ENCODE measurements at regions not wholly inside any gene's neighbourhood (a gene's known extent, or its start where the extent isn't known, plus 50 kb on each side); places are given as distances from the start of the nearest gene placed in this dataset.

- no peak for DNase-seq (ENCODE audit: low read depth)
These were observed 276.1 kb upstream of the NEBL start for GRCh38 chr10:21172930-21173801.

- DNase-seq (ENCODE audit: low read depth) = no peak
These were observed 275.4 kb upstream of the NEBL start for GRCh38 chr10:21172542-21172929.

- no peak for DNase-seq (ENCODE audit: low read depth)
These were observed 274.9 kb upstream of the NEBL start for GRCh38 chr10:21171936-21172541.

GRCh38 chr10:21171197-21171935, 274.3 kb upstream of the NEBL start:
- no peak for DNase-seq (ENCODE audit: low read depth)

- no peak for DNase-seq (ENCODE audit: low read depth)
These were observed 273.1 kb upstream of the NEBL start for GRCh38 chr10:21170216-21170615.

GRCh38 chr10:21169271-21169670, 272.2 kb upstream of the NEBL start:
- DNase-seq (ENCODE audit: low read depth) = no peak

- no peak for DNase-seq (ENCODE audit: low read depth)
These were observed 270.3 kb upstream of the NEBL start for GRCh38 chr10:21167288-21168010.

GRCh38 chr10:21166557-21167287, 269.6 kb upstream of the NEBL start:
- DNase-seq (ENCODE audit: low read depth) = no peak

- no peak for DNase-seq (ENCODE audit: low read depth)
These were observed 268.4 kb upstream of the NEBL start for GRCh38 chr10:21165489-21165888.

- no peak for DNase-seq (ENCODE audit: low read depth)
These were observed 267.6 kb upstream of the NEBL start for GRCh38 chr10:21164687-21165086.

GRCh38 chr10:21162948-21163347, 265.8 kb upstream of the NEBL start:
- DNase-seq (ENCODE audit: low read depth) = no peak

- no peak for DNase-seq (ENCODE audit: low read depth)
These were observed 264.5 kb upstream of the NEBL start for GRCh38 chr10:21161647-21162046.

- DNase-seq (ENCODE audit: low read depth) = no peak
These were observed 264.0 kb upstream of the NEBL start for GRCh38 chr10:21161090-21161625.

GRCh38 chr10:21160116-21160515, 263.0 kb upstream of the NEBL start:
- no peak for DNase-seq (ENCODE audit: low read depth)

GRCh38 chr10:21159669-21160068, 262.6 kb upstream of the NEBL start:
- DNase-seq (ENCODE audit: low read depth) = no peak

GRCh38 chr10:21158301-21158700, 261.2 kb upstream of the NEBL start:
- no peak for DNase-seq (ENCODE audit: low read depth)

- DNase-seq (ENCODE audit: low read depth) = no peak
These were observed 260.6 kb upstream of the NEBL start for GRCh38 chr10:21157664-21158063.

- no peak for DNase-seq (ENCODE audit: low read depth)
These were observed 253.1 kb upstream of the NEBL start for GRCh38 chr10:21150166-21150565.

GRCh38 chr10:21146436-21146789, 249.3 kb upstream of the NEBL start:
- DNase-seq (ENCODE audit: low read depth) = no peak

- DNase-seq (ENCODE audit: low read depth) = no peak
These were observed 248.8 kb upstream of the NEBL start for GRCh38 chr10:21145751-21146435.

- no peak for DNase-seq (ENCODE audit: low read depth)
These were observed 246.9 kb upstream of the NEBL start for GRCh38 chr10:21144047-21144446.

Measured in CMK (cell line).